Astrocyte of the spinal cord (primary cell): ENCODE measurements at regions not wholly inside any gene's neighbourhood (a gene's known extent, or its start where the extent isn't known, plus 50 kb on each side); places are given as distances from the start of the nearest gene placed in this dataset.
A peak's percentile ranks its signal among the peaks of the same experiment; 100 is the strongest.

ENCODE experiments used
- DNase-seq: peaks from one replicate; pipeline ENCODE4 v3.0.0; 2011; ENCODE audit warnings: low read depth, low spot score
- H3K4me3 ChIP-seq: 2 replicates; pipeline ENCODE4 v1.5.1; 2011; ENCODE audit warnings: low read depth, mild to moderate bottlenecking, low read length, moderate library complexity
- CTCF ChIP-seq: IDR thresholded peaks from 2 replicates; pipeline ENCODE4 v1.5.1; 2012; ENCODE audit warnings: low read depth, mild to moderate bottlenecking, low read length, inconsistent platforms
- in situ Hi-C: cut with HindIII; loops from 2 replicates; pipeline ENCODE4 v1.10.0; 2017; ENCODE audit warnings: low sequenced_read_pairs

GRCh38 chr9:73024601-73025034 is 71.8 kb upstream of the ALDH1A1 start:
- TF ChIP-seq CTCF, result no peak
- H3K4me3 ChIP-seq, result no peak overlapping the region
- in situ Hi-C loops, result no loop called here
- no peak for DNase-seq

GRCh38 chr9:73023025-73023541 is 70.2 kb upstream of the ALDH1A1 start:
- in situ Hi-C loops, result no loop called here
- no peak overlapping the region for H3K4me3 ChIP-seq
- TF ChIP-seq CTCF, result peak; percentile 90
- peak; percentile 61 for DNase-seq

DNA sequence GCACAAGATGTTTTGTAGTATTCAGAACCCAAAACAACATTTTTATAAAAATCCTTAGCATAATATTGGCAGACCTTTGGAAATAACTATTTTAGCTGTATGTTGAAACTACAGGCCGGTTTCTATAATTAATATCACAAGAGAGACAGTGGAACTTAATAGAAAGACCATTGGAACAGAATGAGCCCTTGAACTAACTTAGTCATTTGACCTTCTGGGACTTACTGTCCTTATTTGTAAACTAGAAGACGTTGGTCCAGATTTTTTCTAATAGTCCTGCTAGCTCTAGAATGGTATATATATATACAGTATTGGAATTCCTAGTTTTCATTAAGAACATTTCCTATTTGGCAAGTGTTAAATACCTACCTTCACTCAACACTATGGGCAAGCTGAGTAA is 69.5 kb upstream of the ALDH1A1 start:
- DNase-seq, result no peak
- in situ Hi-C loops, result no loop called here
- no peak overlapping the region for H3K4me3 ChIP-seq
- no peak for TF ChIP-seq CTCF

GRCh38 chr9:73020877-73021276 is 68.0 kb upstream of the ALDH1A1 start:
- in situ Hi-C loops, result no loop called here
- TF ChIP-seq CTCF, result no peak
- no peak overlapping the region for H3K4me3 ChIP-seq
- DNase-seq, result no peak

GRCh38 chr9:73014011-73014410 is 61.2 kb upstream of the ALDH1A1 start:
- DNase-seq, result no peak
- in situ Hi-C loops, result no loop called here
- H3K4me3 ChIP-seq, result no peak overlapping the region
- no peak for TF ChIP-seq CTCF

DNA sequence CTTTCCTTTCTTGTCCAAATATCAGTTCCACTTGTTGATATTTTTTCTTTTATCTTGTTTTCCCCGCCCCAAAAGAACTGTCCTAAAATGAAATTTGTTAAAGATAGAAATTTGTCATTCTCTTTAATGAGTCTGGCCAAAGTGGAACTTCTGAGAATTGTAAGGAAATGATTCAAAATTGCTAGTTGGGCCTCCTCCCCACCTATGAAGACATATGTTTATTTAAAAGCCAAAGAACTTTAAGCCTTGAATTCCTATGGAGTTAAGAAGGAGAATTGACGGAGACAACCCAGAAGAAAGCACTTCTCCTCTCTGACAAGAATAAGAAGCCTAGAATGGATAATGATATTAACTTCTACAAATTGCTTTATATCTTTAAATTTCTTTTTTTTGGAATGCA is 59.1 kb upstream of the ALDH1A1 start:
- no peak for TF ChIP-seq CTCF
- in situ Hi-C loops, result no loop called here
- no peak for DNase-seq
- H3K4me3 ChIP-seq, result no peak overlapping the region
